HCT116 (cell line): ENCODE measurements at regions not wholly inside any gene's neighbourhood (a gene's known extent, or its start where the extent isn't known, plus 50 kb on each side); places are given as distances from the start of the nearest gene placed in this dataset.

Experiments used
- ATAC-seq: fragments of 200-7000 bp; cut with Tn5 transposase; 2 replicates; pipeline ENCODE4 v1.9.1; 2020; ENCODE audit warnings: mild to moderate bottlenecking, moderate library complexity
- BruUV-seq: library from RNA; stranded (reverse); fragments of 400-500 nt; replicated peaks from 2 replicates; lab custom pipeline; 2021; lab: Mats Ljungman, UMichigan
- CTCF ChIA-PET: fragments of 300-600 bp; sonication (Branson Sonifier 250); formaldehyde crosslinking; loops from one replicate; lab custom pipeline; 2021; ENCODE audit warnings: antibody characterized with exemption; lab: Charles Lee
- POLR2A ChIA-PET: fragments of 300-600, 350-600 bp; sonication (Branson Sonifier 250); formaldehyde crosslinking; loops from one replicate; lab custom pipeline; 2021; ENCODE audit warnings: antibody characterized with exemption; lab: Charles Lee
- RAD21 ChIA-PET, 2 experiments: fragments of 300-600 bp; sonication (Branson Sonifier 250); formaldehyde crosslinking; loops; one replicate each; lab custom pipeline; 2023; ENCODE audit warnings: low total read pairs in 2 of 2; ENCODE audit not compliant: uncharacterized antibody in 2 of 2, unreplicated experiment in 2 of 2, low non-redundant PET in 1 of 2; lab: Charles Lee
- DNase-seq: peaks from one replicate; pipeline ENCODE4 v3.0.0-alpha.2; 2010; ENCODE audit warnings: low read depth, low spot score
- H2AFZ ChIP-seq: fragments of 200-600 bp; shearing (Covaris generic), sonication (generic); 2 replicates; pipeline ENCODE4 v1.6.1; 2017; ENCODE audit warnings: low read depth, mixed run types, mixed read lengths, antibody characterized with exemption, low read length; ENCODE audit not compliant: poor library complexity, severe bottlenecking
- H3K27ac ChIP-seq: 2 replicates; pipeline ENCODE4 v1.5.1; 2012; ENCODE audit warnings: low read depth, low read length
- H3K27me3 ChIP-seq: fragments of 200-600 bp; sonication (generic); 2 replicates; pipeline ENCODE4 v1.6.1; 2016; ENCODE audit warnings: mixed run types, low read length, mixed read lengths; ENCODE audit not compliant: insufficient read depth
- H3K36me3 ChIP-seq, 2 experiments: fragments of 200-500 bp in 1 of 2; fragments of 200-600 bp in 1 of 2; sonication (Bioruptor generic) in 1 of 2; sonication (generic) in 1 of 2; 2 replicates each; pipeline versions ENCODE4 v1.5.1 to v1.6.1; 2014 to 2016; ENCODE audit warnings: low read length in 2 of 2, inconsistent platforms in 1 of 2, mixed read lengths in 1 of 2, mixed run types in 1 of 2; ENCODE audit not compliant: insufficient read depth in 2 of 2, control insufficient read depth in 1 of 2
- H3K4me1 ChIP-seq, 2 experiments: fragments of 200-600 bp in 1 of 2; sonication (generic) in 1 of 2; 2 replicates each; pipeline versions ENCODE4 v1.5.1 to v1.6.1; 2012 to 2017; ENCODE audit warnings: low read length in 2 of 2, inconsistent platforms in 1 of 2, mild to moderate bottlenecking in 1 of 2, mixed read lengths in 1 of 2, mixed run types in 1 of 2, moderate library complexity in 1 of 2; ENCODE audit not compliant: insufficient read depth in 2 of 2, control insufficient read depth in 1 of 2
- H3K4me2 ChIP-seq: fragments of 200-600 bp; sonication (generic); 2 replicates; pipeline ENCODE4 v1.6.1; 2017; ENCODE audit warnings: mixed run types, low read length, mixed read lengths
- H3K4me3 ChIP-seq, 2 experiments: fragments of 200-600 bp in 1 of 2; sonication (generic) in 1 of 2; replicated peaks in 1 of 2; 2 replicates each; pipeline ENCODE4 v1.5.1; 2011 to 2016; ENCODE audit warnings: low read length in 2 of 2, control low read depth in 1 of 2, low read depth in 1 of 2, mild to moderate bottlenecking in 1 of 2, mixed read lengths in 1 of 2, mixed run types in 1 of 2
- H3K79me2 ChIP-seq: fragments of 200-600 bp; sonication (generic); 2 replicates; pipeline ENCODE4 v1.6.1; 2017; ENCODE audit warnings: mild to moderate bottlenecking, mixed run types, low read length, moderate library complexity, mixed read lengths; ENCODE audit not compliant: insufficient read depth
- H3K9ac ChIP-seq: fragments of 200-600 bp; sonication (generic); 2 replicates; pipeline ENCODE4 v1.6.1; 2016; ENCODE audit warnings: low read length, mixed read lengths
- H3K9me2 ChIP-seq: fragments of 200-600 bp; sonication (generic), shearing (Covaris generic); 2 replicates; pipeline ENCODE4 v1.6.1; 2017; ENCODE audit warnings: mixed run types, mild to moderate bottlenecking, moderate library complexity; ENCODE audit not compliant: insufficient read depth
- H3K9me3 ChIP-seq, 2 experiments: fragments of 200-500 bp in 1 of 2; fragments of 200-600 bp in 1 of 2; sonication (Bioruptor generic) in 1 of 2; sonication (generic) in 1 of 2; 2 replicates each; pipeline ENCODE4 v1.6.1; 2014 to 2017; ENCODE audit warnings: low read length in 2 of 2, mixed read lengths in 2 of 2, inconsistent platforms in 1 of 2, low read depth in 1 of 2, mild to moderate bottlenecking in 1 of 2, mixed run types in 1 of 2, moderate library complexity in 1 of 2; ENCODE audit not compliant: control insufficient read depth in 1 of 2, insufficient read depth in 1 of 2
- H4K20me1 ChIP-seq: fragments of 200-600 bp; sonication (generic), shearing (Covaris generic); 2 replicates; pipeline ENCODE4 v1.6.1; 2017; ENCODE audit warnings: mixed run types, mild to moderate bottlenecking, moderate library complexity; ENCODE audit not compliant: insufficient read depth
- EZH2 ChIP-seq: fragments of 200-600 bp; sonication (generic); IDR thresholded peaks from 2 replicates; pipeline ENCODE4 v1.6.1; 2017; ENCODE audit warnings: antibody characterized with exemption, mixed run types
- REST ChIP-seq: IDR thresholded peaks from 2 replicates; pipeline ENCODE4 v1.6.1; 2012; ENCODE audit warnings: low read depth
- intact Hi-C: fragments of 100-400 bp; cut with micrococcal nuclease; formaldehyde crosslinking; loops from 2 replicates; pipeline ENCODE4 v1.10.0; 2022

DNA sequence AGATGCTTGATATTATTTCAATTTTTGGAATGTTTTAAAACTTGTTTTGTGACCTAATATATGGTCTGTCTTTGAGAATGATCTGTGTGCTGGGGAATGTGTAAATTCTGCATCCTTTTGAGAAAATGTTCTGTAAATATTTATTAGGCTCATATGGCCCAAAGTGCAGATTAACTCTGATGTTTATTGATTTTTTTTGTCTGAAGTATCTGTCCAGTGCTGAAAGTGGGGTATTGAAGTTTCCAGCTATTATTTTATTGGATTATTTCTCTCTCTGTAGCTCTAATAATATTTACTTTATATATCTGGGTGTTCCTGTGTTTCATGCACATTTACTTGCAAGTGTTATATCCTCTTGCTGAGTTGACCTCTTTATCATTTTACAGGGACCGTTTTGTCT, 1397.2 kb downstream of the PLA2G4A start:
- no peak for ATAC-seq

More for the DNA sequence above, 1397.2 kb downstream of the PLA2G4A start:
- Histone ChIP-seq H3K27me3 (no peaks in the 10 kb centered on the region), H2AFZ (no peak overlapping the region), H3K4me3 (no peak overlapping the region), H3K9ac (no peak overlapping the region), H3K27ac (no peak overlapping the region), H4K20me1 (no peaks in the 10 kb centered on the region), H3K79me2 (no peaks in the 10 kb centered on the region), H3K9me3 (no peaks in the 10 kb centered on the region), H3K9me2 (no peaks in the 10 kb centered on the region), H3K4me2 (no peak overlapping the region), H3K36me3 (no peaks in the 10 kb centered on the region), H3K4me1 (no peaks in the 10 kb centered on the region)
- TF ChIP-seq EZH2 (no peak), REST (peak; percentile 21; the same call in 1 of the 2 replicates)
- DNase-seq = no peak
- CTCF ChIA-PET = no interaction called here
- RAD21 ChIA-PET = no interaction called here
- intact Hi-C loops = no loop called here
- POLR2A ChIA-PET = no interaction called here
- no TSS peak for BruUV-seq
